ENCODE measurements at regions not wholly inside any gene's neighbourhood (a gene's known extent, or its start where the extent isn't known, plus 50 kb on each side); places are given as distances from the start of the nearest gene placed in this dataset.

GRCh38 chr10:125341611-125342010 is 181.2 kb upstream of the CTBP2 start:
- TF ChIP-seq, protein P1, sequence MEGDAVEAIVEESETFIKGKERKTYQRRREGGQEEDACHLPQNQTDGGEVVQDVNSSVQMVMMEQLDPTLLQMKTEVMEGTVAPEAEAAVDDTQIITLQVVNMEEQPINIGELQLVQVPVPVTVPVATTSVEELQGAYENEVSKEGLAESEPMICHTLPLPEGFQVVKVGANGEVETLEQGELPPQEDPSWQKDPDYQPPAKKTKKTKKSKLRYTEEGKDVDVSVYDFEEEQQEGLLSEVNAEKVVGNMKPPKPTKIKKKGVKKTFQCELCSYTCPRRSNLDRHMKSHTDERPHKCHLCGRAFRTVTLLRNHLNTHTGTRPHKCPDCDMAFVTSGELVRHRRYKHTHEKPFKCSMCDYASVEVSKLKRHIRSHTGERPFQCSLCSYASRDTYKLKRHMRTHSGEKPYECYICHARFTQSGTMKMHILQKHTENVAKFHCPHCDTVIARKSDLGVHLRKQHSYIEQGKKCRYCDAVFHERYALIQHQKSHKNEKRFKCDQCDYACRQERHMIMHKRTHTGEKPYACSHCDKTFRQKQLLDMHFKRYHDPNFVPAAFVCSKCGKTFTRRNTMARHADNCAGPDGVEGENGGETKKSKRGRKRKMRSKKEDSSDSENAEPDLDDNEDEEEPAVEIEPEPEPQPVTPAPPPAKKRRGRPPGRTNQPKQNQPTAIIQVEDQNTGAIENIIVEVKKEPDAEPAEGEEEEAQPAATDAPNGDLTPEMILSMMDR (IDR thresholded peaks at IDR 0.05): no peak
- TF ChIP-seq POLR2A (IDR thresholded peaks at IDR 0.05): no peak

All from right lobe of liver (tissue), 4 donors.